ENCODE measurements at regions not wholly inside any gene's neighbourhood (a gene's known extent, or its start where the extent isn't known, plus 50 kb on each side); places are given as distances from the start of the nearest gene placed in this dataset.
A peak's percentile ranks its signal among the peaks of the same experiment; 100 is the strongest.

DNA sequence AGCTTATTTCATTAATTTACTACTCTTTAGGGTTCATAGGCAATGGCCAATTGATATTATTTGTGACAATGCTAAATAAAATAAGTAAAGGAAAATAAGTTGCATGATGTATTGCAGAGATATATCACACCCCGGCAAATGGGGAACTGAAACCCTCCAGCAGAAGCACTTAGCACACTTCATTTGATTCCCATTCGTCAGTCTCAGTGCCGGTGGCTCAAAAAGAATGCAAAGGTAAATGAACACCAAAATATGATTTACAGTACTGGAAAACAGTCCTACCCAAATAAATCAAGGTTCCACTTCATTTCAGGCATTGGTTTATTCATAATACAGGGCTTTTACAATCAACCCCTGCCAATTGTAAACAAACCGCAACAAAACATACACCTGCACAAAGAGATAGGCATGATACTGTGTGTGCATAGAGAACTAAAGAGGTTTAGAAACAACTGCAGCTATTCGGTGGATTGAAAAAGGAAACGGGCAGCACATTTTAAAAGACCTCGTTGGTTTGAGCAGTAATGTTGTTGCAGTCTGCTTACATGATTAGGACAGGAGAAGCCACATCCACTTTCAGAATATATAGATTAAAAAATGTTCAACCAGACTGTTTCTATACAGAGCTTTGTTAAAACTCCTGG is 1019.2 kb downstream of the TTLL7 start:
- no CpG with 5 or more reads among the region's 7 CpGs for WGBS (ENCODE audit: extremely low coverage, insufficient coverage, insufficient read length)
- H3K27me3 ChIP-seq (ENCODE audit: insufficient read depth, low read length), result no peaks in the 10 kb centered on the region
- no peaks in the 10 kb centered on the region for H3K36me3 ChIP-seq (ENCODE audit: control insufficient read depth in 1 of 2, insufficient read depth in 2 of 2, low read length in 2 of 2)

DNA sequence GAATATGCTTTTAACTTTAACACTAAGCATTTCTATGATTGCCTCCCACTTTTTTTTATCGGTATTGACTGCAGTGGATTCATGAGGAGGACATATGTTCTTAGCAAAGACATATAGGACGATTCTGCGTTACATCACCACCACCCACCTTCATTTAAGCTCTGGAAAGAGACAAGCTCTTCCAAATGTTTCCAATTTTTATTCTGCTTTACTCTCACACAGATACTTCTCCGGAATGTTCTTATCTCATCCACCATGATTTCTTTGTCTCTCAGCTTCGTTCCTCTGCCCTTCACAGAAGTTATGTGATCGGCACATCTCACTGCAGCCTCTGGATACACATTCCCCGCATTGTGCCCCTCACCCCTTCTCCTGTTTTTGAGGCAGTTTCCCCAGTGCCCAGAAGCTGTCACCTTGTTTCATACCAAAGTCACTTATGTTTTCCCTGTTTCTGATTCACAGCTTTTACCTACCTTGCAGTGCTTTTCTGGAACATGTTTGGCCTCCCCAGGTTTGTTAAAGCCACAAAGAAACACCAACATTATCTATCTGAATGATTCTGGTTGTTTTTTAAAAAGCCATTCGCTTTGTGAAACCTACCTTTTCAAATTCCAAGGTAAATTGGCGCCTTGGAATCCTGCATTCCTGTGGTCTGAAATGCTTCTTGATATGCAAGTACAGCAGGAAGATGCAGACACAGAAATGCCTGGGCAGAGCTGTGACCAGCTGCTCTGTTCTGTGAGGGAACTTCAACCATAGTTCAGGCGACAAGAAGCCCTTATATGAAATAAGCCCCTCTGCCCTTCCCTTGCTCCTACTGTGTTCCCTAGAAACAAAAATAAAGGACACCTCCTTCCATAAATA is 1020.2 kb downstream of the TTLL7 start:
- Histone ChIP-seq H3K27me3 (ENCODE audit: insufficient read depth, low read length) (no peaks in the 10 kb centered on the region), H3K9me3 (ENCODE audit: insufficient read depth, low read depth, low read length) (no peaks in the 10 kb centered on the region), H2AFZ (ENCODE audit: insufficient read depth, low read length, poor library complexity) (peak overlapping the region; percentile 79), H3K4me3 (ENCODE audit: low read depth, low read length) (no peak overlapping the region), H3K23ac (ENCODE audit: low read length) (no peak overlapping the region), H2BK120ac (ENCODE audit: insufficient read depth, low read length, poor library complexity) (peak overlapping the region; percentile 80), H3K79me2 (ENCODE audit: control insufficient read depth, insufficient read depth, low read length, poor library complexity) (peaks cover 2% of the 10 kb centered on the region), H3K4me1 (ENCODE audit: control insufficient read depth in 1 of 2, insufficient read depth in 2 of 2, low read length in 2 of 2) (peaks cover 6 to 16% of the 10 kb centered on the region in 2 experiments), H3K27ac (ENCODE audit: low read depth, low read length) (peak overlapping the region; percentile 91), H2AK5ac (ENCODE audit: low read length) (no peak overlapping the region), H3K9ac (ENCODE audit: low read length) (no peak overlapping the region), H3K4me2 (ENCODE audit: low read length) (peak overlapping the region; percentile 35), H4K8ac (ENCODE audit: low read depth, low read length) (peak overlapping the region; percentile 24), H4K12ac (ENCODE audit: low read depth, low read length) (no peak overlapping the region), H3K18ac (ENCODE audit: low read length) (no peak overlapping the region), H2BK5ac (ENCODE audit: low read depth, low read length, poor library complexity) (peak overlapping the region; percentile 96), H3K36me3 (ENCODE audit: control insufficient read depth in 1 of 2, insufficient read depth in 2 of 2, low read length in 2 of 2) (no peaks in the 10 kb centered on the region), H2BK12ac (ENCODE audit: low read length) (no peak overlapping the region), H4K91ac (ENCODE audit: low read depth, low read length) (peak overlapping the region; percentile 67), H3K14ac (ENCODE audit: low read length) (peak overlapping the region; percentile 71), H3K4ac (ENCODE audit: low read depth, low read length) (no peak overlapping the region), H3K79me1 (ENCODE audit: low read length) (peaks cover 11% of the 10 kb centered on the region)
- DNase-seq, result peak; percentile 56 to 81
- no CpG with 5 or more reads among the region's 10 CpGs for WGBS (ENCODE audit: extremely low coverage, insufficient coverage, insufficient read length)

More for the DNA sequence above, 1019.2 kb downstream of the TTLL7 start:
- peaks cover 11% of the 10 kb centered on the region for H3K79me1 ChIP-seq (ENCODE audit: low read length)
- H2BK12ac ChIP-seq (ENCODE audit: low read length), result peak overlapping the region; percentile 80
- H3K4me3 ChIP-seq (ENCODE audit: low read depth, low read length), result no peak overlapping the region
- no peak overlapping the region for H2AK5ac ChIP-seq (ENCODE audit: low read length)
- H3K4ac ChIP-seq (ENCODE audit: low read depth, low read length), result no peak overlapping the region
- H2AFZ ChIP-seq (ENCODE audit: insufficient read depth, low read length, poor library complexity), result no peak overlapping the region
- peak overlapping the region; percentile 24 for H4K91ac ChIP-seq (ENCODE audit: low read depth, low read length)
- H3K79me2 ChIP-seq (ENCODE audit: control insufficient read depth, insufficient read depth, low read length, poor library complexity), result peaks cover 2% of the 10 kb centered on the region
- H3K9ac ChIP-seq (ENCODE audit: low read length), result no peak overlapping the region
- H3K27ac ChIP-seq (ENCODE audit: low read depth, low read length), result no peak overlapping the region
- no peak for DNase-seq
- H3K9me3 ChIP-seq (ENCODE audit: insufficient read depth, low read depth, low read length), result no peaks in the 10 kb centered on the region
- H4K12ac ChIP-seq (ENCODE audit: low read depth, low read length), result no peak overlapping the region
- peaks cover 6 to 16% of the 10 kb centered on the region in 2 experiments for H3K4me1 ChIP-seq (ENCODE audit: control insufficient read depth in 1 of 2, insufficient read depth in 2 of 2, low read length in 2 of 2)
- no peak overlapping the region for H2BK5ac ChIP-seq (ENCODE audit: low read depth, low read length, poor library complexity)
- H3K18ac ChIP-seq (ENCODE audit: low read length), result no peak overlapping the region
- no peak overlapping the region for H3K23ac ChIP-seq (ENCODE audit: low read length)
- no peak overlapping the region for H3K4me2 ChIP-seq (ENCODE audit: low read length)
- H3K14ac ChIP-seq (ENCODE audit: low read length), result no peak overlapping the region
- H4K8ac ChIP-seq (ENCODE audit: low read depth, low read length), result no peak overlapping the region
- peak overlapping the region; percentile 33 for H2BK120ac ChIP-seq (ENCODE audit: insufficient read depth, low read length, poor library complexity)

DNA sequence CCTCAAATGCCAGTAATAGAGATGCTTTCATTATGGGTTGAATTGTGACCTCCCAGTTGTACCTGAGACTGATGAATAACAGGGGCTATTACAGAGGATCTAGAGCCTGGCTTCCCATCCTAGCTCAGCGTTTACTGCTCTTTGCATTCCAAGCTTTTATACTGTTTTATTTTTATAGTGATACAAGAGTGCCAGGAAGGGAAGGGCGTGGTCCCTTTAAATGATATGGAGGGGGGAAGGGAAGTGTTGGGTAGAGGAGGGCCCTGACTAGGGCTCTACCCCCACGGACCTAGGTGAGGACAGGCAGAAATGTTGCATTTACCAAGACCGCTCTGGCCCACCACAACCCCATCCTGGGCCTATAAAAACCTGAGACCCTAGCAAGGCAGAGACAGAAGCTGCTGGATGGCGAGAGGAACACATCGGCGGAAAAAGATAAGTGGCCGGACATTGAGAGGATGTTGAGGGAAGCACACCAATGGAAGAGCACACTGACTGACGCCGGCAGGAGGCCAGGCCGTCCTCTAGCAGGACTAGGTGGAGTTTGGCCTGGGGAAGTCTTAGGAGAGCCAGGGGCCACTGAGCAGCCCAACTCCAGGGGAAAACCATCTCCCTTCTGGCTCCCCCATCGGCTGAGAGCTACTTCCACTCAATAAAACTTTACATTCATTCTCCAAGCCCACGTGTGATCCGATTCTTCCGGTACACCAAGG is 1025.9 kb downstream of the TTLL7 start:
- Histone ChIP-seq H4K91ac (ENCODE audit: low read depth, low read length) (no peak overlapping the region), H3K79me1 (ENCODE audit: low read length) (peaks cover 4% of the 10 kb centered on the region), H3K23ac (ENCODE audit: low read length) (no peak overlapping the region), H4K8ac (ENCODE audit: low read depth, low read length) (no peak overlapping the region), H3K18ac (ENCODE audit: low read length) (no peak overlapping the region), H3K36me3 (ENCODE audit: control insufficient read depth in 1 of 2, insufficient read depth in 2 of 2, low read length in 2 of 2) (no peaks in the 10 kb centered on the region), H3K4ac (ENCODE audit: low read depth, low read length) (no peak overlapping the region), H3K27ac (ENCODE audit: low read depth, low read length) (no peak overlapping the region), H3K4me3 (ENCODE audit: low read depth, low read length) (no peak overlapping the region), H2AFZ (ENCODE audit: insufficient read depth, low read length, poor library complexity) (no peak overlapping the region), H2BK12ac (ENCODE audit: low read length) (no peak overlapping the region), H3K9ac (ENCODE audit: low read length) (peak overlapping the region; percentile 65), H2BK5ac (ENCODE audit: low read depth, low read length, poor library complexity) (no peak overlapping the region), H2BK120ac (ENCODE audit: insufficient read depth, low read length, poor library complexity) (peak overlapping the region; percentile 29), H3K14ac (ENCODE audit: low read length) (no peak overlapping the region), H4K12ac (ENCODE audit: low read depth, low read length) (no peak overlapping the region), H3K9me3 (ENCODE audit: insufficient read depth, low read depth, low read length) (no peaks in the 10 kb centered on the region), H3K4me1 (ENCODE audit: control insufficient read depth in 1 of 2, insufficient read depth in 2 of 2, low read length in 2 of 2) (peaks cover 3 to 4% of the 10 kb centered on the region in 2 experiments), H3K27me3 (ENCODE audit: insufficient read depth, low read length) (no peaks in the 10 kb centered on the region), H3K79me2 (ENCODE audit: control insufficient read depth, insufficient read depth, low read length, poor library complexity) (no peaks in the 10 kb centered on the region), H3K4me2 (ENCODE audit: low read length) (no peak overlapping the region), H2AK5ac (ENCODE audit: low read length) (no peak overlapping the region)
- no peak for DNase-seq
- no CpG with 5 or more reads among the region's 15 CpGs for WGBS (ENCODE audit: extremely low coverage, insufficient coverage, insufficient read length)

DNA sequence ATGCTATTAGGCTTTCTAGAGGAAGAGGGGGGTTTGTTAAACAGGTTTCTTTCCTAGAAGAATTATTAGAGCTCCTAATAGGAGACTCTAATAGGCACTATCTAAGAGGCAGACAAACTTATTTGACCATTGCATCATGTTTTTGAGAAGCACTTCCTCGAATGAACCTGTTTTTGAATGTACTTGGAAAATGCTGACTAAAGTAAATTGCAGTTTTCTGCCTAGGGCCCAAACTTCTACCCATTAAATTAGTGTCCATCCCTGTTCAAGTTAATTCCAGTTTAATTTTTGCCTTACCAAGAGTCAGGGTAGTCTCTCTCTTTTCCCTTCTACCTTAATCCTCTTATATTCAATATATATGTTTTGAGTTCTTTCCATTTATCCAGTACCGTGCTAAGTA is 1029.6 kb downstream of the TTLL7 start:
- no CpG with 5 or more reads among the region's 2 CpGs for WGBS (ENCODE audit: extremely low coverage, insufficient coverage, insufficient read length)
- Histone ChIP-seq H2BK5ac (ENCODE audit: low read depth, low read length, poor library complexity) (no peak overlapping the region), H3K4me1 (ENCODE audit: control insufficient read depth in 1 of 2, insufficient read depth in 2 of 2, low read length in 2 of 2) (no peaks in the 10 kb centered on the region), H3K4me3 (ENCODE audit: low read depth, low read length) (no peak overlapping the region), H2AK5ac (ENCODE audit: low read length) (no peak overlapping the region), H4K12ac (ENCODE audit: low read depth, low read length) (no peak overlapping the region), H3K23ac (ENCODE audit: low read length) (no peak overlapping the region), H3K18ac (ENCODE audit: low read length) (no peak overlapping the region), H3K14ac (ENCODE audit: low read length) (no peak overlapping the region), H4K8ac (ENCODE audit: low read depth, low read length) (no peak overlapping the region), H4K91ac (ENCODE audit: low read depth, low read length) (no peak overlapping the region), H3K79me2 (ENCODE audit: control insufficient read depth, insufficient read depth, low read length, poor library complexity) (no peaks in the 10 kb centered on the region), H3K79me1 (ENCODE audit: low read length) (no peaks in the 10 kb centered on the region), H2BK120ac (ENCODE audit: insufficient read depth, low read length, poor library complexity) (no peak overlapping the region), H3K9ac (ENCODE audit: low read length) (no peak overlapping the region), H3K4ac (ENCODE audit: low read depth, low read length) (no peak overlapping the region), H2BK12ac (ENCODE audit: low read length) (no peak overlapping the region), H3K36me3 (ENCODE audit: control insufficient read depth in 1 of 2, insufficient read depth in 2 of 2, low read length in 2 of 2) (no peaks in the 10 kb centered on the region), H3K27ac (ENCODE audit: low read depth, low read length) (no peak overlapping the region), H3K4me2 (ENCODE audit: low read length) (no peak overlapping the region), H2AFZ (ENCODE audit: insufficient read depth, low read length, poor library complexity) (no peak overlapping the region), H3K9me3 (ENCODE audit: insufficient read depth, low read depth, low read length) (no peaks in the 10 kb centered on the region), H3K27me3 (ENCODE audit: insufficient read depth, low read length) (no peaks in the 10 kb centered on the region)
- no peak for DNase-seq
